ENCODE measurements at regions not wholly inside any gene's neighbourhood (a gene's known extent, or its start where the extent isn't known, plus 50 kb on each side); places are given as distances from the start of the nearest gene placed in this dataset.

DNA sequence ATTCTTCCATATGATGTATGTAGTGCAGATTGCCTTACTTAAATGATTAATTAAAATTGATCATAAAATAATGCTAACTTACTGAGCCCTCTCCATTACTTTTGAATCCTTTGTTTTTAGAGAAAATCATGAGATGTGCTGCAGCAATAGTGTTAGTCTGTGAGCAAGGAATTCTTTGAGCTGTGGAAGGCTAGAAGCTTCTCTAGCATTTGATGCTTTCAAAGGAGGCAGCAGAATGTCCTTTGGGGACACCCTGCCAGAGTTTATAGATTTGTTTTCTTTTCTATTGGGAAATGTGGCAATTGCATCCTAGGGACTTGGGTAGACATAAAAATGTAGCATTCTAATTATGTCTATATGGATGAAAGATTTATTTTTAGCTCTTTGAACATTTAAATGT lies 284.1 kb upstream of the SMIM30 start:
- H3K9me3 ChIP-seq (ENCODE audit: low read length): no peaks in the 10 kb centered on the region
- no peak overlapping the region for H2AFZ ChIP-seq (ENCODE audit: low read depth, low read length)
- no peaks in the 10 kb centered on the region for H3K4me1 ChIP-seq (ENCODE audit: insufficient read depth, low read length)
- no peaks in the 10 kb centered on the region for H3K36me3 ChIP-seq (ENCODE audit: insufficient read depth, low read length)
- no peaks in the 10 kb centered on the region for H3K27me3 ChIP-seq (ENCODE audit: insufficient read depth, low read length)
- no peak overlapping the region for H3K4me3 ChIP-seq (ENCODE audit: low read length)

DNA sequence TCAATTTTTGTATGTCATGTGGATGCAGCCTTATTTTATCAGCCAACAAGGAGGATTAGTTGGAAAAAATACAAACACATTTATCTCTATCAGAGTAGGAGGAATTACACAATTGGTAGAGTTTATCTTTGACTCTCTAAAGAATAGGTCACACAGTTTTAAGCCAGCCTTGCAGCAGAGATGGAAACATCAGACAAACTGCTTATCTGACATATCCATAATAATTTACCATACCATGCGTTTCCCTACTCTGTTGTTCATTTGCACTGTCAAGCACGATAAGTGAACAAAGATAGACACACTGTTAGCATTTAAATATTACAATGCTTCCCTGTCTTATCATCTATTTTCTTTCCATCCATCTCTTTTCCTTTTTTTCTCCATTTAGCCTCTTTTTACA lies 283.7 kb upstream of the SMIM30 start:
- Histone ChIP-seq H2AFZ (ENCODE audit: low read depth, low read length) (no peak overlapping the region), H3K36me3 (ENCODE audit: insufficient read depth, low read length) (no peaks in the 10 kb centered on the region), H3K4me1 (ENCODE audit: insufficient read depth, low read length) (no peaks in the 10 kb centered on the region), H3K9me3 (ENCODE audit: low read length) (no peaks in the 10 kb centered on the region), H3K27me3 (ENCODE audit: insufficient read depth, low read length) (no peaks in the 10 kb centered on the region), H3K4me3 (ENCODE audit: low read length) (no peak overlapping the region)

DNA sequence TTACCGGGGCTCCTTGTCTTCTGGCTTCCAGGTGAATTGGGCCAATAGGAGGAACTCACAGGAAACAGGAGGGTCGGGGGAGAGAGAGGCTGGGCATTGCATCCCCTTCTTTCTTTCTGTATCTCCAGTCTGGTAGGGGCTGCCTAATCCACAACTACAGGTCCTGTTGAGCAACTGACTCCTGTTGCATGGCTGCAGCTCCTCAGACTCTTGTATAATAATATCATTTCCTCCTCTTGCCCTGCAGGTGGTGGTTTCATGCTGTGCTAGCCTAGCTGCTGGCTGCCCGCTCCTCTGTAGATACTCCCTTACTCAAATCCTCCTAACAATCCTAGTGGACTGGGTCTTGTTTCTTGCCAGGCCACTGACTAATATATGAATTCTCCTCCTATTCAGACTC lies 276.5 kb upstream of the SMIM30 start:
- Histone ChIP-seq H3K9me3 (ENCODE audit: low read length) (no peaks in the 10 kb centered on the region), H3K27me3 (ENCODE audit: insufficient read depth, low read length) (no peaks in the 10 kb centered on the region)

DNA sequence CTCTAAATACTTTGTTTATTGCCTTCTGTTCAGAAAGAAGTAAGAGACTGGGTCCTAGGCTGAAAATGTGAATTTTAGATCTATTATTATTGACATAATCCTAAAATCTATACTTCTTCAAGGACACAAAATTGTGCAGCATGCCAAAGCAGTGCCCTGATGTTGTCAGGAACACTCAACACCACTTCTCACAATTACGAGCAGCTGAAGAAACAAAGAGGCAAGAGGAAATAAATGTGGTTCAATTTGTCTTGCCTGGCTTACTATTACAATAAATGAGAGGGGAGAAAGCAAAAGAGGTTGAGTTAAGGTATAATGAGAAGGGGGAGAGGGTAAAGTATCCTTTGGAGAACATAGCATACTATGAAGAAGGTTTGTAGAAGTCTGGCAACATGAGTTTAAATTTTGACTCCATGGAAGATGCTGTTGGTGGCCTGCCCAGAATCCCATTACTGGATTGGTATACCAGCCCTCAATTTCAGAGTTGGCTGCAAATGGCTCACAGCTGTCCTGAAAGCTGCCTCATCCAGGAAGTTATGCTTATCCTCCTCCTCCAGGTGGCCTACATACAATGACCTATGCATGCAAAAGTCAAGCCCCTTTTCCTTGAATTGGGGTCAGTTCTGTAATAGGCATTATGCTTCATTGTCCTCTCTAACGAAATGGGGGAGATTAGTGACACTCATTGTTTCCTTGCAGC lies 274.6 kb upstream of the SMIM30 start:
- no peak overlapping the region for H3K4me3 ChIP-seq (ENCODE audit: low read length)
- H3K9me3 ChIP-seq (ENCODE audit: low read length): no peaks in the 10 kb centered on the region
- H3K4me1 ChIP-seq (ENCODE audit: insufficient read depth, low read length): no peaks in the 10 kb centered on the region
- H2AFZ ChIP-seq (ENCODE audit: low read depth, low read length): no peak overlapping the region
- H3K27me3 ChIP-seq (ENCODE audit: insufficient read depth, low read length): no peaks in the 10 kb centered on the region
- H3K36me3 ChIP-seq (ENCODE audit: insufficient read depth, low read length): no peaks in the 10 kb centered on the region

More for the DNA sequence above, 276.5 kb upstream of the SMIM30 start:
- no peaks in the 10 kb centered on the region for H3K36me3 ChIP-seq (ENCODE audit: insufficient read depth, low read length)
- no peaks in the 10 kb centered on the region for H3K4me1 ChIP-seq (ENCODE audit: insufficient read depth, low read length)
- H2AFZ ChIP-seq (ENCODE audit: low read depth, low read length): no peak overlapping the region
- H3K4me3 ChIP-seq (ENCODE audit: low read length): no peak overlapping the region

DNA sequence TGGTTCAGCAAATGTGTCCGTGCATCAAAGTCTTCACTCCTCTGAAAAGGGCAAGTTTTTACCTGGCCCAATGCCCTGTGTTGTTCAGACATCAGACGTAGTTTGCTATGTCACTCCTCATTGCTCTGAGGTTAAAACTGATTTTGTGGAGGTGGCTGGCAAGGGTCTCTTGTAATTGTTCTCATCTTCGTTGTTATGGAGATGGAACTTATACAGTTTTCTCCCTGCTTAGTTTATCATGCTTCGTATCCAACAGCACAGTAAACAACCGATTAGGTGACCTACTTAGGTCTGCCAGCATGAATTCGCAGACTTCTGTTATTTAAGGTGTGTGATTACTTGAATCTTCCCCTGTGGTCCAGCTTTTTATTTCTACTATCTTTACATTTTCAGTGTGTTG lies 274.1 kb upstream of the SMIM30 start:
- Histone ChIP-seq H3K4me1 (ENCODE audit: insufficient read depth, low read length) (no peaks in the 10 kb centered on the region), H3K27me3 (ENCODE audit: insufficient read depth, low read length) (no peaks in the 10 kb centered on the region), H2AFZ (ENCODE audit: low read depth, low read length) (no peak overlapping the region)

DNA sequence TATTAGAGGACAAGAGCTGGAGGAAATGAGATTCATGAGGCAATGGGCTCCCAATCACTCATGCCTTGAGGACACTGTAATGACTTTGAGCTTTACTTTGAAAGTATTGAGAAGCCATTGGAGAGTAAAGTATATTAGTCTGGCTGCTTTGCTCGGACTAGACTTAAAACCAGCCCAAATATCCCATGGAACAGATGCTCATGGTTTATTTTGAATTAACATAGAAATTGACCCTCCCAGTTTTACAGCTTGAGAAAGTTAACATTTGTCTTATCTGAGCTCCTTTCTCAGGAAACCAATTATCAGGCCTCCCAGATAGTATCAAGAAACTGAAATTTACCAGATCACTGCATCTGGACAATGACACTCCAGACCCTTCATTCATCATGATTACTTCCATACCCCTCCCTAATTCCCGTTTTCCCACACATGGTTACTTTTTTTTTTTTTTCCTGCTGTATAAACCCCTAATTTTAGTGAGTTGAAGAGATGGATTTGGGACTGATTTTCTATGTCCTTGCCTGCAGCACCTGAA lies 270.8 kb upstream of the SMIM30 start:
- Histone ChIP-seq H3K27me3 (ENCODE audit: insufficient read depth, low read length) (no peaks in the 10 kb centered on the region), H3K9me3 (ENCODE audit: low read length) (no peaks in the 10 kb centered on the region), H3K4me1 (ENCODE audit: insufficient read depth, low read length) (no peaks in the 10 kb centered on the region), H3K36me3 (ENCODE audit: insufficient read depth, low read length) (no peaks in the 10 kb centered on the region), H3K4me3 (ENCODE audit: low read length) (no peak overlapping the region), H2AFZ (ENCODE audit: low read depth, low read length) (no peak overlapping the region)

More for the DNA sequence above, 274.1 kb upstream of the SMIM30 start:
- no peaks in the 10 kb centered on the region for H3K36me3 ChIP-seq (ENCODE audit: insufficient read depth, low read length)
- no peak overlapping the region for H3K4me3 ChIP-seq (ENCODE audit: low read length)
- H3K9me3 ChIP-seq (ENCODE audit: low read length): no peaks in the 10 kb centered on the region

DNA sequence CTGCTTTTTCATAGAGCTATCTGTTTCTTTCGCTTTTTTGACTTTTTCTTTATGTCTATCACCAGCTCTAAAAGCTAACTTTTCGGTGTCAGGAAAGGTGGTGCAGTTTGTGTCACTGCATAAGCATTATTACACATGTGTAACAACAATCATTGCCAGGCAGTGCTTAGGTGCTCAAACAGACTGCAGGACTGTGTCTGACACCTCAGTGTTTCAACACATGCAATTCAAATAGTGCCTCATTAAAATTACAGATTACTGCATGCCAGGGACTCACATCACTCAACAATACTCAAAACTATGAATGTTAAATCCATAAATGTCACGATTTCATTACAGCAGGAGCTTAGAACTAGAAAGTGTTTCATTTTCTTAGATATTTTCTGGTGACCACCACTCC lies 265.3 kb upstream of the SMIM30 start:
- Histone ChIP-seq H3K4me3 (ENCODE audit: low read length) (no peak overlapping the region), H3K9me3 (ENCODE audit: low read length) (no peaks in the 10 kb centered on the region), H3K36me3 (ENCODE audit: insufficient read depth, low read length) (no peaks in the 10 kb centered on the region), H3K4me1 (ENCODE audit: insufficient read depth, low read length) (no peaks in the 10 kb centered on the region), H2AFZ (ENCODE audit: low read depth, low read length) (no peak overlapping the region), H3K27me3 (ENCODE audit: insufficient read depth, low read length) (peaks cover 3% of the 10 kb centered on the region)

DNA sequence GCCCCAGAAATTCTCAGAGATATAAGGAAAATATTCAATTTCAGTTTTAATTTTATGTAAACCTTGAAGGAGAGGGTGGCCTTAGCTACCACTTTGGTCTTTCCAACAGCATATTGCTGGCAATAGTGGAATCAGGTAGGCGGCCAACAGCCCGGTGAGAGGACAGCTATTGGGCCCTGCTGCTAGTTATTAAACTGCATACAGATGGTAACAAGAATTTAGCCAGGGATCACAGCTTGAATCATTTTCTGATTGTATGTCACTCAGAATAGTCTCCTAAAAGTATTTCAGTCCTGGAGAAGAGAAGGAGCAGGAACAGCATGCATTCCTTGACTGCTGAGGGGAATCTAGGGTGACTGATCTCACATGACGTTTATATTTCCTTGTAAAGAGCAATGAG lies 261.4 kb upstream of the SMIM30 start:
- H3K4me3 ChIP-seq (ENCODE audit: low read length): no peak overlapping the region
- H3K9me3 ChIP-seq (ENCODE audit: low read length): no peaks in the 10 kb centered on the region
- peaks cover 3% of the 10 kb centered on the region for H3K27me3 ChIP-seq (ENCODE audit: insufficient read depth, low read length)
- no peak overlapping the region for H2AFZ ChIP-seq (ENCODE audit: low read depth, low read length)
- H3K36me3 ChIP-seq (ENCODE audit: insufficient read depth, low read length): no peaks in the 10 kb centered on the region
- H3K4me1 ChIP-seq (ENCODE audit: insufficient read depth, low read length): no peaks in the 10 kb centered on the region

DNA sequence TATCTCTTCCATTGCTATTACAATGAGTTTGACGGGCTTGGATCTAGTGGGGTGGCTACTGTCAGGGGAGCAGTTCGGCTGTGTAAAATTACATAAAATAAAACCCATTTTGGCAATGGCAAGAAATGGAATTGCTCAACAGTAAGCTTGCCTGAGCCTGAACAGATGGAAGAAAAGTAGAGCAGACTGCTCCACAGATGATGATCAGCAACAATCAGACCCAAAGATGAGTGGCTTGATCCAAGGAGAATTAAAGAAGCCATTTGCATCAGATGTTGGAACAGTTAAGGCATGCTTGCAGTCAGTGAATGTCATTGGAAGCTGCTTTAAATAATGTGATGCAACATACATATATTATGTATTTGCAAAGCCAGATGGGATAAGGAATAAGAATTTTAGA lies 256.6 kb upstream of the SMIM30 start:
- Histone ChIP-seq H3K4me1 (ENCODE audit: insufficient read depth, low read length) (no peaks in the 10 kb centered on the region), H3K36me3 (ENCODE audit: insufficient read depth, low read length) (no peaks in the 10 kb centered on the region), H2AFZ (ENCODE audit: low read depth, low read length) (no peak overlapping the region), H3K27me3 (ENCODE audit: insufficient read depth, low read length) (peaks cover 3% of the 10 kb centered on the region), H3K9me3 (ENCODE audit: low read length) (no peaks in the 10 kb centered on the region), H3K4me3 (ENCODE audit: low read length) (no peak overlapping the region)

DNA sequence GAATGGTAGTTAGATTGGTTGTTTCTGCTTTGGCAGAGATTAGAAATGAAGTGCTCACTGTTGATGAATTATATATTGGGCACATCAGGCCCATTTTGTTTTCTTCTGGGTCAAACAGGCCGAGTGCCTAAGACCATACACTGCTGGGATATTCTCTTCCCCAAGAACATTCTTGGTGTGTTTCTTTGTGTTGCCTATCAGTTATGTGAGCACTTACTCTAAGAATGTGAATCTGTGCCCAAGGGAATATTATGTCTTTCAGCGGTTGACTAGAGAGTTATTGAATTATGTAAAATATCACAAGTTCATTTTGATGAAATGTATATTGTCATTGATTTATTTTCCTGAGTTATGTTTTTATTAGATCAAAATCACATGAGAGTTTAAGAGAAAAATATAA lies 255.5 kb upstream of the SMIM30 start:
- Histone ChIP-seq H3K4me1 (ENCODE audit: insufficient read depth, low read length) (no peaks in the 10 kb centered on the region), H3K36me3 (ENCODE audit: insufficient read depth, low read length) (no peaks in the 10 kb centered on the region), H3K9me3 (ENCODE audit: low read length) (no peaks in the 10 kb centered on the region), H2AFZ (ENCODE audit: low read depth, low read length) (no peak overlapping the region), H3K4me3 (ENCODE audit: low read length) (no peak overlapping the region), H3K27me3 (ENCODE audit: insufficient read depth, low read length) (no peaks in the 10 kb centered on the region)

DNA sequence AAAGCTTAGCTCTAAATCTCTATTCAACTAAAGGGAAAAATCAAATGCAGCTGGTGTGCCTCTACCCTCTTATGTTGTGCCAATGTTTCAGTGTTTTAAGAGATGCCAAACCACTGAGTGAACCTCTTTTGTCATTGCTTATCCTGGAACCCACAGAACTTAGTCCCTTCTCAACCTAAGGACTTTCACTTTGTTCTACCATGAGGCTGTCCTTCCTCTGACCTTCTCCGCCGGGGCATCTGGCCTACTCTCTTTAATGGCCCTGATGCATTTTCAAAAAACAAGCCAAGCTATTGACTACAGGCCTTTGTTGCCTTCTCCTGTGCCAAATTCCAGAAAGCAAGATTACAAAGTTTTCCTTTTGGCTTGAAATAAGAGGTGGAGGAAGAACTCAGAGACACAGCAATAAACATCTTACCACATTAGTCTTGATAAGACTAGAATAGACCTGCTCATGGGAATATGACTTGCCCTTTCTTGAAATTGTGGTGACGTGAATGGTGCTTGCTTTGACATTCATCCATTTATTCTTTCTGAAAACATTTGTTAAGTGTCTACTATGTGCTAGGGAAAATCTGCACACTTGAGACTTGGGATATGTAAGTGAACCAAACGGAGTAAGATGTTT lies 253.2 kb upstream of the SMIM30 start:
- Histone ChIP-seq H2AFZ (ENCODE audit: low read depth, low read length) (no peak overlapping the region), H3K27me3 (ENCODE audit: insufficient read depth, low read length) (no peaks in the 10 kb centered on the region)

DNA sequence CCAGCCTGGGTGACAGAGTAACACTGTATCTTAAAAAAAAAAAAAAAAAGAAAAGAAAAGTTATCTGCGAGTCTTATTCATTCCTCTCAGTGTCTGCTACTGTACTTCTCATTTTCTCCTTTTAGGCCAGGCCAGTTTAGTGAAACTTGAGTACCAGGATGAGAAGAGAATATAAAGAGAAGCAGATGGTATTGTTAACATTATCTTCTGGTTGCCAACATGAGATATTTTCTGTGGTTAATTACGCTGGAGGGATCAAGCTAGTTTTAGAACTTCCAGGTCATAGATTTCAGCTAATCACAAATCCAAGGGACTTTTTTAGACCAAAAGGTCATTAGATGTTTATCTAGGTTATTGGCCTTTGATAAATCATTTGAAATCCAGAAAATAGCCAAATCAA lies 252.6 kb upstream of the SMIM30 start:
- no peaks in the 10 kb centered on the region for H3K27me3 ChIP-seq (ENCODE audit: insufficient read depth, low read length)
- no peak overlapping the region for H3K4me3 ChIP-seq (ENCODE audit: low read length)
- no peak overlapping the region for H2AFZ ChIP-seq (ENCODE audit: low read depth, low read length)
- H3K4me1 ChIP-seq (ENCODE audit: insufficient read depth, low read length): no peaks in the 10 kb centered on the region
- H3K9me3 ChIP-seq (ENCODE audit: low read length): no peaks in the 10 kb centered on the region
- H3K36me3 ChIP-seq (ENCODE audit: insufficient read depth, low read length): no peaks in the 10 kb centered on the region

More for the DNA sequence above, 253.2 kb upstream of the SMIM30 start:
- no peaks in the 10 kb centered on the region for H3K4me1 ChIP-seq (ENCODE audit: insufficient read depth, low read length)
- H3K9me3 ChIP-seq (ENCODE audit: low read length): no peaks in the 10 kb centered on the region
- no peaks in the 10 kb centered on the region for H3K36me3 ChIP-seq (ENCODE audit: insufficient read depth, low read length)
- no peak overlapping the region for H3K4me3 ChIP-seq (ENCODE audit: low read length)

DNA sequence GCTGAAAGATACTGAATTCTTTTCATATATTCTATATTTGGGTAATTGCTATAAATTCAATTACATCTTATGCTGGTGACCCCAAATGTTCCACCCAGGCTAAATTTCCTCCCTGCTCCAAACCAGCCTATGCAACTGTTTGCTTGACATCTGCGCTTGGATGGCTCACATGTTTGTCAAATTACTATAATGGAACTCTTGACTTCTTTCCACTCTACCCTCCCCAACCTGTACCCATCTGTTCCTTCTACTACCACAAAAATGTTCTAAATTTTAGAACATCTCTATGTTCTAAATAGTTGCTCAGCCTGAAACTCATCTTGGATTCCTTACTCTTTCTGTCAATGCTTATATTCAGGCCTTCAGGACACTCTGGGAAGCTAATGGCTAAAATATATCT lies 249.9 kb upstream of the SMIM30 start:
- no peaks in the 10 kb centered on the region for H3K27me3 ChIP-seq (ENCODE audit: insufficient read depth, low read length)
- no peaks in the 10 kb centered on the region for H3K4me1 ChIP-seq (ENCODE audit: insufficient read depth, low read length)
- H2AFZ ChIP-seq (ENCODE audit: low read depth, low read length): no peak overlapping the region
- H3K9me3 ChIP-seq (ENCODE audit: low read length): no peaks in the 10 kb centered on the region
- no peak overlapping the region for H3K4me3 ChIP-seq (ENCODE audit: low read length)
- H3K36me3 ChIP-seq (ENCODE audit: insufficient read depth, low read length): no peaks in the 10 kb centered on the region
